PC-9 (cell line): ENCODE measurements at regions not wholly inside any gene's neighbourhood (a gene's known extent, or its start where the extent isn't known, plus 50 kb on each side); places are given as distances from the start of the nearest gene placed in this dataset.
"Not testable (repeated sequence)": the region's sequence is repeated elsewhere in the genome, so short reads cannot be mapped to it uniquely, and the experiment has no call there.

Source experiments
- BruUV-seq: library from RNA; stranded (reverse); fragments of 400-500 nt; replicated peaks from 2 replicates; lab custom pipeline; 2021; lab: Mats Ljungman, UMichigan
- CTCF ChIA-PET: fragments of 300-600 bp; sonication (Branson Sonifier 250); formaldehyde crosslinking; loops from one replicate; lab custom pipeline; 2022; ENCODE audit warnings: antibody characterized with exemption; lab: Charles Lee
- POLR2A ChIA-PET: fragments of 300-600 bp; sonication (Branson Sonifier 250); formaldehyde crosslinking; loops from one replicate; lab custom pipeline; 2022; ENCODE audit warnings: antibody characterized with exemption; ENCODE audit not compliant: unreplicated experiment; lab: Charles Lee
- DNase-seq, 2 experiments: peaks; one replicate each; pipeline versions ENCODE4 v3.0.0 to v3.0.0-alpha.2; 2015 to 2022; ENCODE audit warnings: mixed read lengths in 1 of 2
- H2AFZ ChIP-seq: fragments of 200-600 bp; sonication (generic); 2 replicates; pipeline ENCODE4 v1.8.1; 2017; ENCODE audit warnings: antibody characterized with exemption
- H3F3A ChIP-seq: fragments of 200-600 bp; sonication (generic); 2 replicates; pipeline ENCODE4 v1.8.1; 2017; ENCODE audit warnings: antibody characterized with exemption, mild to moderate bottlenecking, low read depth; ENCODE audit not compliant: insufficient read depth
- H3K27ac ChIP-seq: fragments of 200-600 bp; sonication (generic); 2 replicates; pipeline ENCODE4 v1.6.1; 2016; ENCODE audit warnings: mixed run types
- H3K27me3 ChIP-seq: fragments of 200-600 bp; sonication (generic); 2 replicates; pipeline ENCODE4 v1.6.1; 2016; ENCODE audit warnings: low read depth, mixed run types; ENCODE audit not compliant: insufficient read depth
- H3K36me3 ChIP-seq: fragments of 200-600 bp; sonication (generic); 2 replicates; pipeline ENCODE4 v1.6.1; 2016; ENCODE audit warnings: low read depth, mixed run types
- H3K4me1 ChIP-seq: fragments of 200-600 bp; sonication (generic); replicated peaks from 2 replicates; pipeline ENCODE4 v1.6.1; 2016; ENCODE audit warnings: mixed run types; ENCODE audit not compliant: insufficient read depth
- H3K4me2 ChIP-seq: fragments of 200-600 bp; sonication (generic); 2 replicates; pipeline ENCODE4 v1.6.1; 2017; ENCODE audit warnings: mixed run types
- H3K4me3 ChIP-seq: fragments of 200-600 bp; sonication (generic); 2 replicates; pipeline ENCODE4 v1.6.1; 2016; ENCODE audit warnings: mixed run types
- H3K79me2 ChIP-seq: fragments of 200-600 bp; sonication (generic); 2 replicates; pipeline ENCODE4 v1.6.1; 2017; ENCODE audit warnings: low read depth, mixed run types
- H3K9me2 ChIP-seq: fragments of 200-600 bp; sonication (generic); 2 replicates; pipeline ENCODE4 v1.8.1; 2017; ENCODE audit warnings: mild to moderate bottlenecking; ENCODE audit not compliant: insufficient read depth
- H3K9me3 ChIP-seq: fragments of 200-600 bp; sonication (generic); 2 replicates; pipeline ENCODE4 v1.8.1; 2016; ENCODE audit warnings: low read depth; ENCODE audit not compliant: insufficient read depth
- H4K20me1 ChIP-seq: fragments of 200-600 bp; sonication (generic); 2 replicates; pipeline ENCODE4 v1.8.1; 2017; ENCODE audit not compliant: insufficient read depth
- CTCF ChIP-seq: fragments of 200-600 bp; sonication (generic); conservative IDR thresholded peaks from 2 replicates; pipeline ENCODE4 v1.6.1; 2017; ENCODE audit warnings: mixed run types, antibody characterized with exemption, mild to moderate bottlenecking, moderate library complexity
- EZH2 ChIP-seq: fragments of 200-600 bp; sonication (generic); IDR thresholded peaks from 2 replicates; pipeline ENCODE4 v1.8.0; 2017; ENCODE audit warnings: antibody characterized with exemption, low read depth
- intact Hi-C: fragments of 100-400 bp; cut with micrococcal nuclease; formaldehyde crosslinking; loops from one replicate; pipeline ENCODE4 v1.10.0; 2022; ENCODE audit not compliant: unreplicated experiment

GRCh38 chr5:20707634-20708033 lies 719.6 kb upstream of the CDH18 start:
- H3K27me3 ChIP-seq, H3K36me3 ChIP-seq, H3K79me2 ChIP-seq, H4K20me1 ChIP-seq, H3K4me1 ChIP-seq, BruUV-seq, H3F3A ChIP-seq, H2AFZ ChIP-seq, intact Hi-C loops, POLR2A ChIA-PET, H3K4me2 ChIP-seq, H3K4me3 ChIP-seq, CTCF ChIA-PET, H3K27ac ChIP-seq, H3K9me3 ChIP-seq, H3K9me2 ChIP-seq, DNase-seq: not testable (repeated sequence)

- H3K27me3 ChIP-seq, result no peaks in the 10 kb centered on the region
- H3K36me3 ChIP-seq, result no peaks in the 10 kb centered on the region
- no peak overlapping the region for H2AFZ ChIP-seq
- POLR2A ChIA-PET, result no interaction called here
- CTCF ChIA-PET, result no interaction called here
- BruUV-seq, result no TSS peak
- H3F3A ChIP-seq, result no peaks in the 10 kb centered on the region
- TF ChIP-seq CTCF (no peak), EZH2 (no peak)
- intact Hi-C loops, result no loop called here
- no peaks in the 10 kb centered on the region for H4K20me1 ChIP-seq
- no peaks in the 10 kb centered on the region for H3K79me2 ChIP-seq
- H3K9me2 ChIP-seq, result no peaks in the 10 kb centered on the region
- H3K4me2 ChIP-seq, result no peak overlapping the region
- no peaks in the 10 kb centered on the region for H3K9me3 ChIP-seq
- no peak overlapping the region for H3K4me3 ChIP-seq
- DNase-seq, result no peak
- no peak overlapping the region for H3K27ac ChIP-seq
- H3K4me1 ChIP-seq, result no peaks in the 10 kb centered on the region
Observed at GRCh38 chr5:20694121-20694520, 706.1 kb upstream of the CDH18 start.

- no peaks in the 10 kb centered on the region for H3K9me3 ChIP-seq
- no peak overlapping the region for H3K4me3 ChIP-seq
- TF ChIP-seq CTCF (no peak), EZH2 (no peak)
- H3K4me2 ChIP-seq, result no peak overlapping the region
- ChIA-PET CTCF (no interaction called here), POLR2A (no interaction called here)
- no peaks in the 10 kb centered on the region for H3K9me2 ChIP-seq
- intact Hi-C loops, result no loop called here
- DNase-seq, result no peak
- H3K27me3 ChIP-seq, result no peaks in the 10 kb centered on the region
- H2AFZ ChIP-seq, result no peak overlapping the region
- no peak overlapping the region for H3K27ac ChIP-seq
- no peaks in the 10 kb centered on the region for H3F3A ChIP-seq
- no peaks in the 10 kb centered on the region for H3K4me1 ChIP-seq
- H4K20me1 ChIP-seq, result no peaks in the 10 kb centered on the region
- no peaks in the 10 kb centered on the region for H3K79me2 ChIP-seq
- no TSS peak for BruUV-seq
- no peaks in the 10 kb centered on the region for H3K36me3 ChIP-seq
Observed at GRCh38 chr5:20692913-20693312, 704.9 kb upstream of the CDH18 start.

- ChIA-PET POLR2A (no interaction called here), CTCF (no interaction called here)
- TF ChIP-seq CTCF, result no peak
- TF ChIP-seq EZH2, result no peak
- no peaks in the 10 kb centered on the region for H3K9me3 ChIP-seq
- no peaks in the 10 kb centered on the region for H3K27me3 ChIP-seq
- H3K4me2 ChIP-seq, result no peak overlapping the region
- no TSS peak for BruUV-seq
- intact Hi-C loops, result no loop called here
- DNase-seq, result no peak
- no peaks in the 10 kb centered on the region for H4K20me1 ChIP-seq
- no peaks in the 10 kb centered on the region for H3K9me2 ChIP-seq
- no peaks in the 10 kb centered on the region for H3K79me2 ChIP-seq
- no peak overlapping the region for H3K4me3 ChIP-seq
- H3K4me1 ChIP-seq, result peaks cover 10% of the 10 kb centered on the region
- no peaks in the 10 kb centered on the region for H3K36me3 ChIP-seq
- no peaks in the 10 kb centered on the region for H3F3A ChIP-seq
- no peak overlapping the region for H3K27ac ChIP-seq
- no peak overlapping the region for H2AFZ ChIP-seq
Observed at GRCh38 chr5:20683241-20683940, 695.4 kb upstream of the CDH18 start.
